Osteoblast (primary cell): ENCODE measurements at regions not wholly inside any gene's neighbourhood (a gene's known extent, or its start where the extent isn't known, plus 50 kb on each side); places are given as distances from the start of the nearest gene placed in this dataset.

Source experiments
- DNase-seq: peaks from one replicate; pipeline ENCODE4 v3.0.0; 2011; ENCODE audit warnings: low spot score, mixed read lengths; ENCODE audit not compliant: insufficient read length; ENCODE audit errors: missing footprints
- H2AFZ ChIP-seq: 2 replicates; pipeline ENCODE4 v1.6.0; 2011; ENCODE audit warnings: mild to moderate bottlenecking, low read length
- H3K27ac ChIP-seq: 2 replicates; pipeline ENCODE4 v1.5.1; 2011; ENCODE audit warnings: mild to moderate bottlenecking, low read depth, low read length, moderate library complexity
- H3K27me3 ChIP-seq: 2 replicates; pipeline ENCODE4 v1.6.0; 2012; ENCODE audit warnings: mild to moderate bottlenecking, control low read depth, inconsistent platforms, low read length, moderate library complexity; ENCODE audit not compliant: insufficient read depth
- H3K36me3 ChIP-seq: 2 replicates; pipeline ENCODE4 v1.5.1; 2011; ENCODE audit warnings: mild to moderate bottlenecking, low read length, control low read depth, moderate library complexity; ENCODE audit not compliant: insufficient read depth
- H3K4me1 ChIP-seq: 2 replicates; pipeline ENCODE4 v1.5.1; 2011; ENCODE audit warnings: mild to moderate bottlenecking, low read length, control low read depth, moderate library complexity; ENCODE audit not compliant: insufficient read depth
- H3K4me2 ChIP-seq: 2 replicates; pipeline ENCODE4 v1.6.0; 2011; ENCODE audit warnings: mild to moderate bottlenecking, low read length; ENCODE audit not compliant: insufficient read depth
- H3K4me3 ChIP-seq: fragments of 200-600 bp; sonication (generic); 3 replicates; pipeline ENCODE4 v1.5.1; 2012; ENCODE audit warnings: mild to moderate bottlenecking, low read length, inconsistent platforms; ENCODE audit not compliant: insufficient read depth
- H3K79me2 ChIP-seq: 2 replicates; pipeline ENCODE4 v1.6.0; 2012; ENCODE audit warnings: mild to moderate bottlenecking, low read length, control low read depth, inconsistent platforms; ENCODE audit not compliant: insufficient read depth
- H3K9me3 ChIP-seq: 2 replicates; pipeline ENCODE4 v1.5.1; 2011; ENCODE audit warnings: low read depth, low read length, control low read depth
- H4K20me1 ChIP-seq: 2 replicates; pipeline ENCODE4 v1.6.0; 2012; ENCODE audit warnings: mild to moderate bottlenecking, low read length, control low read depth; ENCODE audit not compliant: insufficient read depth
- TF ChIP-seq, protein P1 (sequence below): IDR thresholded peaks from 2 replicates; pipeline ENCODE4 v1.5.1; 2011; ENCODE audit warnings: mild to moderate bottlenecking, low read depth, low read length, moderate library complexity; ENCODE audit errors: extremely low read depth

GRCh38 chr12:53825246-53826081 is 73.7 kb upstream of the CISTR start:
- Histone ChIP-seq H3K4me1 (no peaks in the 10 kb centered on the region), H2AFZ (no peak overlapping the region), H3K27me3 (peaks cover 40% of the 10 kb centered on the region), H3K79me2 (no peaks in the 10 kb centered on the region), H3K27ac (no peak overlapping the region), H3K36me3 (no peaks in the 10 kb centered on the region), H4K20me1 (no peaks in the 10 kb centered on the region), H3K4me2 (no peak overlapping the region), H3K9me3 (no peaks in the 10 kb centered on the region), H3K4me3 (no peak overlapping the region)
- DNase-seq: no peak
- TF ChIP-seq, protein P1, sequence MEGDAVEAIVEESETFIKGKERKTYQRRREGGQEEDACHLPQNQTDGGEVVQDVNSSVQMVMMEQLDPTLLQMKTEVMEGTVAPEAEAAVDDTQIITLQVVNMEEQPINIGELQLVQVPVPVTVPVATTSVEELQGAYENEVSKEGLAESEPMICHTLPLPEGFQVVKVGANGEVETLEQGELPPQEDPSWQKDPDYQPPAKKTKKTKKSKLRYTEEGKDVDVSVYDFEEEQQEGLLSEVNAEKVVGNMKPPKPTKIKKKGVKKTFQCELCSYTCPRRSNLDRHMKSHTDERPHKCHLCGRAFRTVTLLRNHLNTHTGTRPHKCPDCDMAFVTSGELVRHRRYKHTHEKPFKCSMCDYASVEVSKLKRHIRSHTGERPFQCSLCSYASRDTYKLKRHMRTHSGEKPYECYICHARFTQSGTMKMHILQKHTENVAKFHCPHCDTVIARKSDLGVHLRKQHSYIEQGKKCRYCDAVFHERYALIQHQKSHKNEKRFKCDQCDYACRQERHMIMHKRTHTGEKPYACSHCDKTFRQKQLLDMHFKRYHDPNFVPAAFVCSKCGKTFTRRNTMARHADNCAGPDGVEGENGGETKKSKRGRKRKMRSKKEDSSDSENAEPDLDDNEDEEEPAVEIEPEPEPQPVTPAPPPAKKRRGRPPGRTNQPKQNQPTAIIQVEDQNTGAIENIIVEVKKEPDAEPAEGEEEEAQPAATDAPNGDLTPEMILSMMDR: no peak

GRCh38 chr12:53827306-53827705 is 75.5 kb upstream of the CISTR start:
- DNase-seq: no peak
- Histone ChIP-seq H3K36me3 (no peaks in the 10 kb centered on the region), H3K9me3 (no peaks in the 10 kb centered on the region), H3K4me2 (no peak overlapping the region), H2AFZ (no peak overlapping the region), H3K27me3 (peaks cover 48% of the 10 kb centered on the region), H3K79me2 (no peaks in the 10 kb centered on the region), H3K4me1 (no peaks in the 10 kb centered on the region), H3K27ac (no peak overlapping the region), H3K4me3 (no peak overlapping the region), H4K20me1 (no peaks in the 10 kb centered on the region)
- TF ChIP-seq, protein P1: no peak

- H3K27ac ChIP-seq: no peak overlapping the region
- TF ChIP-seq, protein P1: no peak
- H3K79me2 ChIP-seq: no peaks in the 10 kb centered on the region
- no peak overlapping the region for H3K4me2 ChIP-seq
- H3K27me3 ChIP-seq: peaks cover 53% of the 10 kb centered on the region
- H3K4me3 ChIP-seq: no peak overlapping the region
- H3K9me3 ChIP-seq: no peaks in the 10 kb centered on the region
- no peaks in the 10 kb centered on the region for H3K36me3 ChIP-seq
- no peaks in the 10 kb centered on the region for H4K20me1 ChIP-seq
- H2AFZ ChIP-seq: no peak overlapping the region
- H3K4me1 ChIP-seq: no peaks in the 10 kb centered on the region
- no peak for DNase-seq
Observed at GRCh38 chr12:53828598-53828997, 76.8 kb upstream of the CISTR start.

DNA sequence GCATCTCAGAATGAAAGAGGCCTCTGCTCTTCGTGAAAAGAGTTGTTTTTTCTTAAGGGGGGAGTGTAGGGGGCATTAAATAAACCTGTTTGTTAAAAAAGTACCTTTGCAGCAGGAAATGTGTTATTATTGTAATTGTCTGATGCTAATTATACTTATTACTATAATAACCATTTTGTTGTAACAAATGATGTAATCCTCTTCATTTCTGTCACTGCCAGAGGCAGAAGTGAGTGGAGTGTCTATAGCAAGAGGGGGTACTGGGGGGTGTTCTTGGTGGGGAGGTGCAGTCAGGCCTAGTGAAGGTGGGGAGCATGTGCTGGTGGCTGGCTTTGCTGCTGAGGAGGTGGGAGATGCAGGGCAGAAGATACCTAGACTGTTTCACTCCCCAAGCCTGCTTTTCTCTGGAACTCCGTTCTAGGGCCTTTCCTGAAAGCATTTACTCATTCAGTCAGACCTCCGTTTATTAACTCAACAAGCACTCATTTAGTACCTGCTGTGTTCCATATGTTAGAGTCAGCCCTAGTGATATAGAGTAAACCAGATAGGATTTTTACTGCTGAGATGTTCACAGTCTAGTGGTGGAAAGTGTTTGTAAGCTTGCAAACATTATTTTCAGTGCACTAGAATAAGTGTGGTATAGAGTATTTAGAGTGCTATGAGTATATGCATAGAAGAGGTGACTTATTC is 77.5 kb upstream of the CISTR start:
- no peaks in the 10 kb centered on the region for H4K20me1 ChIP-seq
- H3K4me1 ChIP-seq: no peaks in the 10 kb centered on the region
- H3K36me3 ChIP-seq: no peaks in the 10 kb centered on the region
- no peak overlapping the region for H3K4me2 ChIP-seq
- H2AFZ ChIP-seq: no peak overlapping the region
- no peaks in the 10 kb centered on the region for H3K79me2 ChIP-seq
- no peak for DNase-seq
- H3K27me3 ChIP-seq: peaks cover 55% of the 10 kb centered on the region
- H3K9me3 ChIP-seq: no peaks in the 10 kb centered on the region
- TF ChIP-seq, protein P1: no peak
- no peak overlapping the region for H3K27ac ChIP-seq
- H3K4me3 ChIP-seq: no peak overlapping the region
